Ishikawa (cell line): ENCODE measurements at regions not wholly inside any gene's neighbourhood (a gene's known extent, or its start where the extent isn't known, plus 50 kb on each side); places are given as distances from the start of the nearest gene placed in this dataset.

Experiments used
- CEBPB ChIP-seq: IDR thresholded peaks from 2 replicates; pipeline ENCODE4 v1.6.1; 2012
- CREB1 ChIP-seq: IDR thresholded peaks from 2 replicates; pipeline ENCODE4 v1.6.1; 2012; ENCODE audit warnings: low read depth
- EGR1 ChIP-seq: IDR thresholded peaks from 2 replicates; pipeline ENCODE4 v1.6.1; 2012
- EP300 ChIP-seq: IDR thresholded peaks from 2 replicates; pipeline ENCODE4 v1.6.1; 2012; ENCODE audit warnings: borderline replicate concordance
- FOXM1 ChIP-seq: IDR thresholded peaks from 2 replicates; pipeline ENCODE4 v1.6.1; 2012; ENCODE audit warnings: low read depth, borderline replicate concordance
- MAX ChIP-seq: IDR thresholded peaks from 2 replicates; pipeline ENCODE4 v1.6.1; 2012
- NFIC ChIP-seq: IDR thresholded peaks from 2 replicates; pipeline ENCODE4 v1.6.1; 2012
- RAD21 ChIP-seq: IDR thresholded peaks from 2 replicates; pipeline ENCODE4 v1.6.1; 2012; ENCODE audit warnings: low read depth
- REST ChIP-seq: IDR thresholded peaks from 2 replicates; pipeline ENCODE4 v1.6.1; 2012; ENCODE audit warnings: low read depth, mild to moderate bottlenecking
- TAF1 ChIP-seq: IDR thresholded peaks from 2 replicates; pipeline ENCODE4 v1.6.1; 2012; ENCODE audit warnings: low read depth, mild to moderate bottlenecking
- TCF12 ChIP-seq: IDR thresholded peaks from 2 replicates; pipeline ENCODE4 v1.6.1; 2012; ENCODE audit warnings: low read depth
- TEAD4 ChIP-seq: IDR thresholded peaks from 2 replicates; pipeline ENCODE4 v1.6.1; 2012
- USF1 ChIP-seq: IDR thresholded peaks from 2 replicates; pipeline ENCODE4 v1.6.1; 2012
- YY1 ChIP-seq: IDR thresholded peaks from 2 replicates; pipeline ENCODE4 v1.6.1; 2012; ENCODE audit warnings: low read depth
- ZBTB7A ChIP-seq: IDR thresholded peaks from 2 replicates; pipeline ENCODE4 v1.6.1; 2012; ENCODE audit warnings: low read depth

DNA sequence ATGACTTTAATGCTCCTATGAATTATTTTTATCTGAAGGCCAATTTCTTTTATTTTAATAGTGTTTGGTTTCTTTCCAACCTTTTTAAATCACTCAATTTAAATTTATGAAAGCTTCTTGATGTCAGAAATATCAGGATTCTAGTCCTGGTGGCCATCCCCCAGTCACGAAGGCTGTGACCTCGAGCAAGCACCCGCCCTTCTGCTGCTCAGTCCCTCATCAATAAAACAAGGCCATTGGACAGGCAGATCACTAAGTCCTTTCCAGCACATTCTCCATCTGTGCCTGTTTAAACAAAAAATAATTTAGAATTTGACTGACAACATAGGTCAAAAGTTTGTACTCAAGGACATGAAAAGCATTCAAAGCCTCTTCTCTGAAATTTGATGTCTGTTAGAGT, 483.6 kb upstream of the VRK2 start:
- no peak for TF ChIP-seq CEBPB
- no peak for TF ChIP-seq EGR1
- no peak for TF ChIP-seq RAD21
- TF ChIP-seq TCF12: no peak
- no peak for TF ChIP-seq CREB1
- no peak for TF ChIP-seq NFIC
- no peak for TF ChIP-seq YY1
- TF ChIP-seq TEAD4: no peak
- TF ChIP-seq ZBTB7A: no peak
- TF ChIP-seq TAF1: no peak

DNA sequence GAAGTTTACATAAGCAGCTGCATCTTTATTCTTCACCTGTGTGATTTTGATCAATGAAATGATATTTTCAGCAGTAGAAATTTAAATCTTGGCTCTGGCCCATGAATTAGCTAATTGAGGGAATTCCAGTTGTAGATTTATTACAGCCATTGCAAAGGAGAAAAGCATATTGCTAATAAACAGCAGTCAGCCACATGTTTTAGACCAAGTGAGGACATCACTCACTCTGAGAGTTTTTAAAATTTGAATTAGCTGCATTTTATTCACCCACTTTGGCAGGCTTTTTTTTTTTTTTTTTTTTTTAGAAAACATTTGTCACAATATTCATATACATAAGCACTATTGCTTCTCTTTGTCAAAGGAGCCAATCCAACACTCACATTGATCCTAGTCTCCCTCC, 479.4 kb upstream of the VRK2 start:
- TF ChIP-seq NFIC (no peak), TCF12 (no peak), EGR1 (no peak), MAX (no peak), FOXM1 (no peak), TEAD4 (no peak), ZBTB7A (no peak), USF1 (no peak), RAD21 (no peak), CEBPB (no peak), CREB1 (no peak), REST (no peak), TAF1 (no peak), YY1 (no peak), EP300 (no peak)

- TF ChIP-seq CEBPB (no peak), CREB1 (no peak), TEAD4 (no peak), TAF1 (no peak), EP300 (no peak), YY1 (no peak), EGR1 (no peak), ZBTB7A (no peak), MAX (no peak), NFIC (no peak), USF1 (no peak), FOXM1 (no peak), REST (no peak), RAD21 (no peak), TCF12 (no peak)
Observed at GRCh38 chr2:57569396-57569795, 477.2 kb upstream of the VRK2 start.

DNA sequence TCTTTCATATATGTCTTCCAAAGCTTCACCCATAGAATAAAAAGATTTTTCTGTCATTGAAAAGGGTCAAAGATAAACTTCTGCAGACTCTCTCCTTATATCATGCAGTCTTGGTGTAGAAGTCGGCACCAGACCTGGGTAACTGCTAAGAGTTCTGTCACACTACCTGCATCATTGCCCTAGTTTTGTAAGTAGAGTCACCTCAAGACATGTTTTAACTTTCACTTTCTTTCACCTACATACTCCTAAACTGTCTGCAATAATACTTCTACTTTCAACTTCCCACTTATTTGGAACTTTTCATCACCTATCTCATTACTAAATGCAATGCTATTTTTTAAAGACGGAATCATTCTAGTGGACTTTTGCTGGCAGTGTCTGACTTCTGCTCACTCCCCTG, 475.6 kb upstream of the VRK2 start:
- TF ChIP-seq FOXM1: no peak
- TF ChIP-seq USF1: no peak
- TF ChIP-seq RAD21: no peak
- no peak for TF ChIP-seq TCF12
- no peak for TF ChIP-seq REST
- no peak for TF ChIP-seq TEAD4
- no peak for TF ChIP-seq ZBTB7A
- no peak for TF ChIP-seq TAF1
- no peak for TF ChIP-seq NFIC
- no peak for TF ChIP-seq EGR1
- no peak for TF ChIP-seq CEBPB
